Skeletal muscle satellite cell (primary cell): ENCODE measurements at regions not wholly inside any gene's neighbourhood (a gene's known extent, or its start where the extent isn't known, plus 50 kb on each side); places are given as distances from the start of the nearest gene placed in this dataset.

ENCODE experiments used
- H3K27me3 ChIP-seq: 2 replicates; pipeline ENCODE4 v1.7.0; 2013; ENCODE audit warnings: low read length; ENCODE audit not compliant: control insufficient read depth, insufficient read depth
- H3K36me3 ChIP-seq: 2 replicates; pipeline ENCODE4 v1.7.0; 2013; ENCODE audit warnings: mild to moderate bottlenecking, control low read depth, low read length; ENCODE audit not compliant: insufficient read depth
- H3K4me1 ChIP-seq: 2 replicates; pipeline ENCODE4 v1.7.0; 2013; ENCODE audit warnings: low read length; ENCODE audit not compliant: control insufficient read depth, insufficient read depth
- H3K4me2 ChIP-seq: 2 replicates; pipeline ENCODE4 v1.7.0; 2013; ENCODE audit warnings: mild to moderate bottlenecking, low read length
- H3K4me3 ChIP-seq: 2 replicates; pipeline ENCODE4 v1.7.0; 2013; ENCODE audit warnings: low read length
- H3K9ac ChIP-seq: 2 replicates; pipeline ENCODE4 v1.7.0; 2013; ENCODE audit warnings: mild to moderate bottlenecking, low read depth, low read length, moderate library complexity
- H3K9me3 ChIP-seq: replicated peaks from 2 replicates; pipeline ENCODE4 v1.7.0; 2013; ENCODE audit warnings: mild to moderate bottlenecking, control low read depth, low read length

GRCh38 chr18:41199212-41199611, 755.8 kb upstream of the PIK3C3 start:
- Histone ChIP-seq H3K9ac (no peak overlapping the region), H3K27me3 (no peaks in the 10 kb centered on the region), H3K36me3 (no peaks in the 10 kb centered on the region), H3K4me3 (no peak overlapping the region), H3K4me1 (no peaks in the 10 kb centered on the region), H3K9me3 (no peaks in the 10 kb centered on the region), H3K4me2 (no peak overlapping the region)

DNA sequence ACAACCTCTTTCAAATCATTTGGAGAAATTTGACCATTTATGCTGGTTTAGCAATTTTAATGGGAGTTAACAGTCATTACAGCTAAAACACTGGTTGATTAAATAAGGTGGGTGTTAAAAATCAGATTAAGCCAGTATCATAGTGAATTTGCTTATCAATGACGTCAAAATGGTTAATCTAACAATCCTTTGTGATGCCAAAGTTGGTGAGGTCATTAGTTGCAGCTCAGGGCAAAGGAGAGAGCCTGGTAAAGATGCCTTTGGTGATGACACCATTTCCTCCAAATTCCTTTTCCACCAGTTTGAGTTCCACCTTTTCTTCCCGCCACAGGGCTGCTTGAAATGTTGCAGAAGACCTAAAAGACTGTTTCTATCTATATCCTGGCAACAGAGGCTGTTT, 757.1 kb upstream of the PIK3C3 start:
- Histone ChIP-seq H3K27me3 (no peaks in the 10 kb centered on the region), H3K9me3 (no peaks in the 10 kb centered on the region), H3K36me3 (no peaks in the 10 kb centered on the region), H3K4me3 (no peak overlapping the region), H3K9ac (no peak overlapping the region), H3K4me1 (no peaks in the 10 kb centered on the region), H3K4me2 (no peak overlapping the region)

DNA sequence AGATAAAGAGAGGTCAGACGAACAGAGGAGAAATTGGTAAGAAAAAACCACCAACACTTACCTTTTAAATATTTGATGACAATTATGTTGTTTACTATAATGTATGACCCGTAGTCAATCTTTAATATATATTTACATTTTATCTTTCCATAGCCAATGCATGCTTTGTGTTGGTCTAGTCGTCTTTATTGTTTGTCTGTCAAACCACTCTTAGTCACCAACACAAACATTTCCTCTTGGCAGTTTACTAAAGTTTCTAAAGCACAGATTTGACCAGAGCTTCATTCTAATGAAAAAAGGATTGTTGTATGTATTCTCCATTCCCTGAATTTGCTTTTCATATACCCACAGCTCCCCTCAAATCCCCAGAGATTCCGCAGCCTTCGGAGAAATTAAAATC, 784.7 kb upstream of the PIK3C3 start:
- no peak overlapping the region for H3K4me2 ChIP-seq
- no peaks in the 10 kb centered on the region for H3K36me3 ChIP-seq
- H3K4me1 ChIP-seq: peaks cover 6% of the 10 kb centered on the region
- H3K9me3 ChIP-seq: no peaks in the 10 kb centered on the region
- H3K4me3 ChIP-seq: no peak overlapping the region
- no peak overlapping the region for H3K9ac ChIP-seq
- no peaks in the 10 kb centered on the region for H3K27me3 ChIP-seq

- Histone ChIP-seq H3K9me3 (no peaks in the 10 kb centered on the region), H3K4me3 (no peak overlapping the region), H3K4me2 (no peak overlapping the region), H3K9ac (no peak overlapping the region), H3K4me1 (peaks cover 6% of the 10 kb centered on the region), H3K36me3 (no peaks in the 10 kb centered on the region), H3K27me3 (no peaks in the 10 kb centered on the region)
Observed at GRCh38 chr18:41165625-41166024, 789.4 kb upstream of the PIK3C3 start.

DNA sequence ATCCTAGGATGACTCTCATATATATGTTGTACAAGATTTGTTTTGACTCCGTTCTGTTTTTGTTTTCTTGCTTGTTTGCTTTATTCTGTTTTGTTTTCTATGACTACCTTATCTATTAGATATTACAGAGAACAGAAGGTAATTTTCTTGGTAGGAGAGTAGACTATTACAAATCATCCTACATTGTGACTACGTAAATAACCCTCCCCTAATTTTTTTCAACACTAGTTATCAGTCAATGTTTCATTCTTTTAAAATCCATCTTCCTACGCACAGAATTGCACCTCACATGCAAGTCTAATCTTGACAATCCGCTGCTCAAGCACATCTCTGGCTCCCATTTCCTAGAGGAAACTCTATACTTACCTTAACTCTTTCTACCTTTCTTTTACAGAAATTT, 792.3 kb upstream of the PIK3C3 start:
- Histone ChIP-seq H3K27me3 (no peaks in the 10 kb centered on the region), H3K9me3 (no peaks in the 10 kb centered on the region), H3K4me1 (no peaks in the 10 kb centered on the region), H3K9ac (no peak overlapping the region), H3K4me3 (no peak overlapping the region), H3K4me2 (no peak overlapping the region), H3K36me3 (no peaks in the 10 kb centered on the region)

DNA sequence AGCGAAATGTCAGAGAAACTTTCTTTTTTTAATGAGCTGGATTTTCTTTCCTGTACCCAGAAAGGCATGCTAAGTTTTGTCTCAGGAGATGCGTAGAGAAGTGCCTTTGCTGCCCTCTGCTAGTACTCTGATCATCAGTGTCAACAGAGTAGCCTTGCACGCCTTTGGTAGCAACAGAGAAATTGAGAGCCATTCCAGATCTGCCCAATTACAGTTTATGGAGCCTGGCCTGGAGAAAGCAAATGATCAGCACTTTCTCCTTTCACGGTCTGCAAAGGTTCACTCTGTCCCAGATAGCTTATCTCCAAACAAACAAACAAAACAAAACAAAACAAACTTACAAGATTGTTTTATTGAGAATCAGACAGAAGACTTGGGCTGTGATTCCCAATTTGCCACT, 792.8 kb upstream of the PIK3C3 start:
- H3K36me3 ChIP-seq: no peaks in the 10 kb centered on the region
- no peaks in the 10 kb centered on the region for H3K9me3 ChIP-seq

GRCh38 chr18:41155910-41156851, 798.9 kb upstream of the PIK3C3 start:
- Histone ChIP-seq H3K27me3 (no peaks in the 10 kb centered on the region), H3K4me1 (peaks cover 8% of the 10 kb centered on the region), H3K4me2 (no peak overlapping the region), H3K36me3 (no peaks in the 10 kb centered on the region), H3K9me3 (no peaks in the 10 kb centered on the region), H3K9ac (no peak overlapping the region), H3K4me3 (no peak overlapping the region)

More for the DNA sequence above, 792.8 kb upstream of the PIK3C3 start:
- Histone ChIP-seq H3K4me1 (no peaks in the 10 kb centered on the region), H3K4me3 (no peak overlapping the region), H3K27me3 (no peaks in the 10 kb centered on the region), H3K9ac (no peak overlapping the region), H3K4me2 (no peak overlapping the region)

- Histone ChIP-seq H3K27me3 (no peaks in the 10 kb centered on the region), H3K9ac (no peak overlapping the region), H3K4me3 (no peak overlapping the region), H3K36me3 (no peaks in the 10 kb centered on the region), H3K9me3 (no peaks in the 10 kb centered on the region), H3K4me1 (peaks cover 8% of the 10 kb centered on the region), H3K4me2 (no peak overlapping the region)
Observed at GRCh38 chr18:41155025-41155424, 800.0 kb upstream of the PIK3C3 start.

GRCh38 chr18:41153871-41154270, 801.2 kb upstream of the PIK3C3 start:
- no peak overlapping the region for H3K4me3 ChIP-seq

DNA sequence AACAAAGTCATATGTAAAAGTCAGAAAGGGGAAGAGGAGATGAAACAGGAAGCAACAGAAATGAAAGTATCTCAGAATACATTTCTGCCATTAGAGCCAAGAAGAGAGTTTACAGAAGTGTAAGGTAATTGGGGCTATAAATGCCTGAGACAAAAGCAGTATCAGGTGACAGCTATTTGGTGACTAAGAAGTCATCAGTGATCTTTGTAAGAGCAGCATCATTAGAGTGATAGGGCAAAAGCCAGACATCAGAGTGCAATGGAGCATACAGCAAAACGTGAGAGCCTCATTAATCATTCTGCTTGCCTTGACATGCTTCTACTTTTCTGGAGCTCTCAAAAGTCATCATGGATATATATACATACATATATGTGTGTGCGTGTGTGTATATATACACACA, 804.7 kb upstream of the PIK3C3 start:
- H3K9me3 ChIP-seq: no peaks in the 10 kb centered on the region

More at GRCh38 chr18:41153871-41154270, 801.2 kb upstream of the PIK3C3 start:
- Histone ChIP-seq H3K27me3 (no peaks in the 10 kb centered on the region), H3K36me3 (no peaks in the 10 kb centered on the region), H3K4me2 (no peak overlapping the region), H3K9ac (no peak overlapping the region), H3K4me1 (peaks cover 8% of the 10 kb centered on the region), H3K9me3 (no peaks in the 10 kb centered on the region)

DNA sequence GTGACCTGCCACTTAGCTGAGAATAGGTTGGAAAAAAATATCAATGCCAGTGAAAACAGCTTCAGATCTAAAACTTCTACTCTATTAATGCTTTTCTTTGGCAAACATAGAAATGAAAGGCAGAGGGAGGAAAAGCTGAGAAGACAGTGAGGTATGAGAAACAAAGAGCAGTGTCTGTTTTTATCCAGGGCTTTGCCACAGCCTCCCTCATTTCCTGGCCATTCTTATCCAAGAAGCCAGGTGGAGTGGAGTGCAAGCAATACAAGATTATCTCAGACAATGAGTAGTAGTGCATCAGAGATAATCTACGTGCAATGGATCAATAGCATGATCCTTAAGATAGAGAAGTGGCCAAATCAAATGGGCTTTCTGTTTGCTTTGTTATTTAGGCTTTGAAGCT, 808.7 kb upstream of the PIK3C3 start:
- H3K27me3 ChIP-seq: no peaks in the 10 kb centered on the region
- no peak overlapping the region for H3K4me3 ChIP-seq
- H3K4me1 ChIP-seq: peaks cover 13% of the 10 kb centered on the region
- H3K9ac ChIP-seq: no peak overlapping the region
- no peak overlapping the region for H3K4me2 ChIP-seq
- H3K36me3 ChIP-seq: no peaks in the 10 kb centered on the region
- H3K9me3 ChIP-seq: no peaks in the 10 kb centered on the region

More for the DNA sequence above, 804.7 kb upstream of the PIK3C3 start:
- no peak overlapping the region for H3K4me2 ChIP-seq
- peaks cover 9% of the 10 kb centered on the region for H3K4me1 ChIP-seq
- no peak overlapping the region for H3K4me3 ChIP-seq
- no peaks in the 10 kb centered on the region for H3K36me3 ChIP-seq
- no peak overlapping the region for H3K9ac ChIP-seq
- no peaks in the 10 kb centered on the region for H3K27me3 ChIP-seq

DNA sequence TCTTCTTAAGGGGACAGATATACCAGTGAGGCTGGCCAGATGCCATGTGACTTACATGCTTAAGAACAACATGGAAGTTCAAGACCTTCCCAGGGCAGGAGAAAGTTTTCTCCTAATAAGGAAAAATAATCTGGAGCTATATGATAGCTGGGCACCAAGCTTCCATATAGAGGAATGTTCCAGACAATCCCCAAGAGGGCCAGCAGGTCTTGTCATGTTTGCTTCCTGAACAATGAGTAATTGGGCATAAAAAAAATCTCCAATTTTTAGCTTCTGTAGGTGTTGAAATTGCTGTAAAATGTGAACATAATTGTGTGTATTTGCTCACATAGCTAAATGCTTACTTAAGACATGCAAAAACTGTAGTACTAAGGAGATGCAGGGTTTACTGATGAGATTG, 809.5 kb upstream of the PIK3C3 start:
- H3K4me1 ChIP-seq: peaks cover 15% of the 10 kb centered on the region
- no peaks in the 10 kb centered on the region for H3K9me3 ChIP-seq
- no peaks in the 10 kb centered on the region for H3K36me3 ChIP-seq
- H3K4me2 ChIP-seq: no peak overlapping the region
- no peak overlapping the region for H3K9ac ChIP-seq
- no peaks in the 10 kb centered on the region for H3K27me3 ChIP-seq
- no peak overlapping the region for H3K4me3 ChIP-seq
